ENCODE measurements at regions not wholly inside any gene's neighbourhood (a gene's known extent, or its start where the extent isn't known, plus 50 kb on each side); places are given as distances from the start of the nearest gene placed in this dataset.

DNA sequence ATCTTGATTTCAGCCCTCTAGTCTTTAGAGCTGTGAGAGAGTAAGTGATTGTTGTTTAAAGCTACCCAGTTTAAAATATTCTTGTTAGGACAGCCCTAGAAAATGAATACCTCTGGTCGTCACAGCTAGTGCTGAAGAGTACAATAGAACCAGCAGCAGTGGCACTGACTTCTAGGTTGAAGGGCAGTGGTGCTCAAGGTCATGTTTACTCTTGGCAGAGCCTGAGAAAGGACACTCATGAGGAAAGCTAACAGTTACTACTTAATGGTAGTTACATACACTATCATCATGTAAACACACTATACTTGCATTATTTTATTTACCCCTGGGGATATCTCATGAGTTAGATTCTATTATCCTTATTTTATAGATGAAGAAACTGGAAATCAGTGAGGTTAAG, 323.0 kb downstream of the SH2D4B start:
- ATAC-seq, result no peak

DNA sequence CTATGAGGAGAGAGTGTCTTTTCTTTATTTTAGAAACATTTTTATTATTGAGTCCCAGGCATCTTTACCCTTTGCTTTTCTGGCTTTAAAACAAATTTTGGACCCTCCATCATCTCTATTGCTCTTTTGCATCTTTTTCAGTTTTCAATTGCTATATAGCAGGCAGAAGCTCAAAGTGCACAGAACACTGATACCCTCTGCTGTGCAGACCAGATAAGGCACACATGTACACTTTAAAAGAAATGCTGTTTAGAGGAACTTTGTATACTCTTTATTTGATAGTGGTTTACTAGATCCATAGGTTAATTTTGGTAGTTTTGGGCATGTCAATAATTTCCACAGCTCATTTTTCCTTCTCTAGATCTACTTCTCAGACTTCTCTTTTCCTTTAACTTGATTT, 324.2 kb downstream of the SH2D4B start:
- ATAC-seq, result no peak
- DNase-seq, result no peak

More for the DNA sequence above, 323.0 kb downstream of the SH2D4B start:
- no peak for DNase-seq

DNA sequence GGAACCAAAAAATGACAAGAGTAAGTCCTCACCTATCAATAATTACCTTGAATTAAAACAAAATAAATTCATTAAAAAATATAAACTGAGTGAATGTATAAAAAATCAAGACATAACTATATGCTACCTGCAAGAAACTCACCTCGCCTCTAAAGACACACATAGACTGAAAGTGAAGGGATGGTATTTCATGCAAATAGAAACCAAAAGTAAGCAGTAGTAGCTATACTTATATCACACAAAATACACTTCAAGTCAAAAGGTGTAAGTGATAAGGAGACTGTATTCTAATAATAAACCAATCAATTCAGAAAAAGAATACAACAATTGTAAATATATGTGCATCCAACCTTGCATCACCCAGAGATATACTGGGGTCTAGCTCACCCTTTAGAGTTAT, 332.6 kb downstream of the SH2D4B start:
- DNase-seq (no peak), ATAC-seq (no peak)

DNA sequence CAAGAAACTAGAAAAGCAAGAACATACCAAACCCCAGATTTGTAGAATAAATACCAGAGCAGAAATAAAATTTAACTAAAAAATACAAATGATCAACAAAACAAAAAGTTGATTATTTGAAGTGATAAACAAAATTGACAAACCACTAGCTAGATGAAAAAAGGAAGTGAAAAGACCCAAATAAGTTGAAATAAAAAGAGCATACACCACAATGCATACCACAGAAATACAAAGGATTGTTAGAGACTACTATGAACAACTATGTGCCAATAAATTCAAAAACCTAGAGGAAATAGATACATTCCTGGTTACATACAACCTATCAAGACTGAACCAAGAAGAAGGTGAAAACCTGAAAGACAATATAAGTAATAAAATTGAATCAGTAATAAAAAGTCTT, 333.4 kb downstream of the SH2D4B start:
- no peak for ATAC-seq
- no peak for DNase-seq

DNA sequence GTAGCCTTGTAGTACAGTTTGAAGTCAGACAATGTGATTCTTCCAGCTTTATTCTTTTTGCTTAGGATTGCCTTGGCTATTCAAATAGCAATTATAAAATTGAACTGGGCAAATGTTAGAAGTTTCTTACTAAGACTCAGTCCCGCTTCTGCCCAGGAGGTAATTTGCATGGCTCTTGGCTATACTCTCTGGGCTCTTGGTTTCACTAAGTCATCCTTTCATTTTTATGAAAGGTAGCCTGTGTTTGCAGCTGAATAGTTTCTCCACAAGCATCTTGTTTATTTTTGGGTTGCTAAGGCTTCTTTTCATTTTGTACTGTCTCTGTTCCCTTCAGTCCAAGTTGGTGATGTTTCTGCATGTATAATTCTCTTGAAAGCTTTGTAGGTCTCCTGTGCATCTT, 340.6 kb downstream of the SH2D4B start:
- DNase-seq (no peak), ATAC-seq (no peak)

DNA sequence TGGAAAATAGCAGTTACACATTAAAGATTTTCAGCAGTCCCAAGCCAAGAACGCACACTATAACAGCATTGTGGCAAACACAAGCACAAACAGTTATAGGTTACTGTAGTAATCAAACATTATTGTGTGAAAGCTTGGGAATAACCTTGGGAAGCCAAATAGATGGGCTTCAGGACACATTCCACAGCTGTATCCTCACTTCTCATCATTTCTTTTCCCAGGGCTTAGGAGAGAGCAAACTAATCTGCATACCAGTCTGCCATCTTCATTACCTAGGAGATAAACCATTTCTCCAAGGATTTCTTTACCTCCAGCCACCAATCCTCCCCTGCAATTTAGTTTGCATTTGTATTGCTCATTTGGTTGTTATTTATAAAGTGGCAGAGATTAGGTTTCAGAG, 352.4 kb downstream of the SH2D4B start:
- no peak for ATAC-seq
- no peak for DNase-seq

DNA sequence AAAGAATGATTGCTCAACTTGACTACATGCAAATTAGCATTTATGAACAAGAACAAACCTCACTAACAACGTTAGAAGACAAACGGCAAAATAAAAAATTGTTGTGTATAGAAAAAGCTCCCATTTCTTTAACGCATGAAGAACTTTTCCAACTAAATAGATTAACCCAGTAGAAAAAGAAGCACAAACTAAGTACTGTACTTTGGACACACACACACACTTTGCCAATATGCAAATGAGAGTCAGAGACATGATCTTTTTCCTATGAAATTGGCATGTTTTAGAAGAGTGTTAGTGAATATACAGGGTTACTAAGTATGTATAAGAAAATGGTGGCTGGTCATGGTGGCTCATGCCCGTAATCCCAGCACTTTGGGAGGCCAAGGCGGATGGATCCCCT, 355.6 kb downstream of the SH2D4B start:
- DNase-seq (no peak), ATAC-seq (no peak)

DNA sequence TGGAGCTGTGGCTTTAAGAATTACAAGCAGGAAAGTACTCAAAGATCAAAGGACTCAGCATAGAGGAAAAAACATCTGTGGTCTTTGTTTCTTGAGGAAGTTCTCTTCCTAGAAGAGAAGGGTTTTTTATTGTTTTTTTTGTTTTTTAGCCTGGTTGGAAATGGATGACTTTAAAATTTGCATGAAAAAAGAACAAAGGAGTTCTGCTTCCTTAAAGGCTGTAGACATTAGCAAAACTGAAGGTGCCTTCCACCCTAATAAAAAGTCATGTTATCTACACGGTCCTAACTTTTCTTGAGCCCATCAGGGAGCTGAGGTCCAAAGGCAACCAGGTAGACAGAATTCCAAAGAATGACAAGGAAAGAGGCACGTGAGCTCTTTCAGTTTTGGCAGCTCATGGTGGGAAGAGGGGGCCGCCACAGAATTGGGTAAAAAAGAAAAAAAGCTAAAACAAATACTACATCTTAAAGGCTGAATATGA, 356.6 kb downstream of the SH2D4B start:
- DNase-seq, result no peak
- ATAC-seq, result no peak

DNA sequence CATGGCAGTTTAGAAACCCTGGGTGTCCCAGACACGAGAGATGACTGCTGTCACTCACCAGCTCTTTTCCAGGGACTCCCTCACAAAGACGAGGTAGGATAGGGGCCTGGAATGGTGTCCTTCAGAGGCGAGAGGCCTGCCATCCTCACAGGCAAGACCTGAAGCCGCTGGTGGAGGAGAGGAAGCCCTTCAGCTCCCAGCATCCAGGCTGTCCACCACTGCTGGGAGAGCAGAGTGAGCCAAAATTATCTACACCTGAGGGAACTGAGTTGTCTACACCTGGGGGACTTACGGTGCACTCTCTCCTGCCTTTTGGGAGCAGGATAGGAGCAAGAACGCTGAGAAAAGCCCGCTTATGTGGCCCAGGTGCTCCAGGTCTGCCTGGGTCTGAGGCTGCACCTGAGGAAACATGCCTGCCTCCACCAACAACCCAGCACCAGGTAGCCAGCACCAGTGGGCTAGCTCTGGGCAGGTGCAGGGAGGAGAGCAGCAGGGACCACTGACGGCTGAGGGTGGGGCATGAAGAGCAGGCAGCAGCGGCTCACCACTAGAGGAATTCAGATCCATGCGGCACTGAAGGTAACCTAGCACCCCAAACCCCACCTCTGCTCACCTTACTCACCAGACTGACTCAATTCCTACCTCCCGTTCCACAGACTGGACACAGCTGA, 357.2 kb downstream of the SH2D4B start:
- ATAC-seq (peak; percentile 19), DNase-seq (no peak)

DNA sequence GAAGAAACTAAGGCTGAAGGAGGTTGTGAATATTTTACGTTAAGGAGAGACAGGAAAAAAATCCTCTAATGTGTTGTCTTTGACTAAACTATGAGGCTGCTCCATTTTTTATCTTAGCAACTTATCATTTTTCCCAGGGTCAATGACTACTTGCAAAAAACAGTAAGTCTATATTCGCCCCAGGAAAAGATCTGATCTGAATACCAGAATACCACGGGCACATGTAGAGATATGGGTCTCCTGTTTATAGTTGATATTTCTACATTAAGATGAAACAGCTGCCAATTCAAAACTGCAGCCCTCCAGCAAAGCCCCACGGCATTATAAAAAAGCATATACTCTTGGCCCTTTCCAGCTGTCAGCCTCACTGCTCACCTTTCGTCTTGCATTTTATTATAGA, 358.4 kb downstream of the SH2D4B start:
- ATAC-seq (no peak), DNase-seq (no peak)

DNA sequence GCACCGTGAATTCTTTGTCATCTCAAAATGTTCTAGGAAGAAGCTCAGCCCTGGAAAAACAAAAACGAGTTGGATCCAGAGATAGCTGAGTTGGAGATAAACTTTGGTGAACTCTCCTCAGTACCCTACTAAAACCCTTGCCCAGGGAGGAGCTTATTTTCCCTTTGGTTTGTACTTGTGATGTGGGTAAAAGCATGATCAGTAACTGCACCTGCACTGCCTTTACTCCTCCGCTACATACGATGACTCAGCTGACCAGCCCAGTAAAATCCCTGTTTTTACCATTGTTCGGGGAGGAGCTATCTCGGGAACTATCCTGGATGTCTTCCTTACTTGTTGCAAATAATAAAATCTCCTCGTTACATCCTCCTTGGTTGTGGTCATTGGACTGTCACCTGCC, 359.3 kb downstream of the SH2D4B start:
- no peak for ATAC-seq
- no peak for DNase-seq

DNA sequence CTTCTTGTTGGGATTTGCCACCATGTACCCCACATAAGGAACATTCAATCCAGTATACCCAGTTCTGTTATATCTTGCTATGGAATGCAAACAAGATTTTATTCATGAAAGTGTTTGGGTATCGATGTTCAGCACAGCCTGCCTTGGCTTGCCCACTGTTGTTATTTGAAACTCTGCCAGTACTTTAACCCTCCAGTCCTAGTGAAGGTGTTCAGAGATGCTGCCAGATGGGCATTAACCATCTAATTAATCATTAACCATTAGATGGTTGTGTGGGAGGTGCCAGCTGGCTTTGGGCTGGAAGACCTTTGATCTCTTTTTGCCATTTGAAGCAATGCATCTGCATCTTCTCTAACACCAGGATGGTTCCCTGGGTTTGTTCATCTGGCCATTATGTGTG, 363.0 kb downstream of the SH2D4B start:
- ATAC-seq (no peak), DNase-seq (no peak)

DNA sequence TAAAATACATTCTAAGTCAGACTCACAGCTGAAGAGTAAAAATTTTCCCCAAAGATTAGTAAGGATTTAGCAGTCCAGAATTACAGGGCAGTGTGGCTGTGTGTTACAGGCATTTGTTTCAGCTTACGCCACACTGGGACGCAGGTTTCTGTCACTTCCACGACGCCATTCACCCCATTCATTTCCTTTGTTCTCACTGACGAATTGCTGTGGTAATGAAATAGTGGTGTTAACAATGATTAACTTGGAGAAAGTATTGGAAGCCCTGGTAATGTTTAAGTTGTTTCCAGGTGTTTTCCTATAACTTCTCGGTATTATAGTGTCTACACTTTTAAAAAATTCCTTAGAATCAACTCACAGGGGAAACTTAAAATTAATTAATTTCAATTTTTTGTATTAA, 370.9 kb downstream of the SH2D4B start:
- DNase-seq, result no peak
- ATAC-seq, result no peak

DNA sequence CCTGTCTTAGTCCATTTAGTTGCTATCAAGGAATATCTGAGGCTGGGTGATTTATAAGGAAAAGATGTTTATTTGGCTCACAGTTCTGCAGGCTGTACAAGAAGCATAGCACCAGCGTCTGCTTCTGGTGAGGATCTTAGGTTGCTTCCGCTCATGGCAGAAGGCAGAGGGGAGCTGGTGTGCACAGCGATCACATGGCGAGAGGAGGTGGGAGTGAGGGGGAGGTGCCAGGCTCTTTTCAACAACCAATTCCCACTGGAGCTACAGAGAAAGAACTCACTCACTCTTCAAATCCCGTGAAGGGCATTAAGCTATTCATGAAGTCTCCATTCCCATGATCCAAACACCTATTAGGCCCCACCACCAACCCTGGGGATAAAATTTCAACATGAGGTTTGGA, 371.6 kb downstream of the SH2D4B start:
- ATAC-seq, result no peak

DNA sequence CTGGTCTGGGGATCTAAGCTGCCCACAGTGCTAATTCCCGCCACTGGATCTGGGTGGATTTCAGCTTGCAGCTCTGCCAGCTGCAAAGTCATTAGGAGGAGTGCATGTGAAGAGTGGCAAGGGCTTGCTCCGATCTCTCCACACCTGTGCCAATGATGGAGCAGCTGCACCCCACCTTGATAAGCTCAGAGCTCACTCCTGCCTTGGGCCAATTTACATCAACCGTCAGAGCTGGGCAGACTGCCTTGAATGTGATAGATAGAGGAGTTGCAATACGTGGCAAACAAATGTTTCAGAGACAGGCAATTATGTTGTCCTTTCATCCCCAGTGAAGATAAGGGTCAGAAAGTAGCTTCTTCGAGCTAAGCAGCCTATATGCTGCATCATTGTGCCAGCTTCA, 379.9 kb downstream of the SH2D4B start:
- DNase-seq (no peak), ATAC-seq (no peak)

More for the DNA sequence above, 371.6 kb downstream of the SH2D4B start:
- no peak for DNase-seq

DNA sequence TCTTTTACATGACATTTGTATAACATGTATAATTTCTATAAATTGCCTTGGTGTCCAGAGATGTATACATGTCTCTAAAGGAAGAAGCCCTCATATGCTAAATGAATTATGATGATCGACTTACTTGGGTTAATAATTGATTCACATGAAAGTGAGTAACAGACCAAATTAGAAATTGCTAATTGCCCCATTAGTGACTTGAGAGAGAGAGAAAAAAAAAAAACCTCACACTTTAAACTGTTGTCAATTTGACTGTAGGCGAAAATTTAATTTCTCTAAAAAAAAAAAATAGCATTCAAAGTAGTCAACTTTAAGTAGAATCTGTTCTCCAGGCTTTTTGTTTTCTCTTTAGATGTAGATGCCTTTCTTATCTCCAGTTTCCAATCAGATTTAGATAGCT, 383.3 kb downstream of the SH2D4B start:
- ATAC-seq (no peak), DNase-seq (no peak)

DNA sequence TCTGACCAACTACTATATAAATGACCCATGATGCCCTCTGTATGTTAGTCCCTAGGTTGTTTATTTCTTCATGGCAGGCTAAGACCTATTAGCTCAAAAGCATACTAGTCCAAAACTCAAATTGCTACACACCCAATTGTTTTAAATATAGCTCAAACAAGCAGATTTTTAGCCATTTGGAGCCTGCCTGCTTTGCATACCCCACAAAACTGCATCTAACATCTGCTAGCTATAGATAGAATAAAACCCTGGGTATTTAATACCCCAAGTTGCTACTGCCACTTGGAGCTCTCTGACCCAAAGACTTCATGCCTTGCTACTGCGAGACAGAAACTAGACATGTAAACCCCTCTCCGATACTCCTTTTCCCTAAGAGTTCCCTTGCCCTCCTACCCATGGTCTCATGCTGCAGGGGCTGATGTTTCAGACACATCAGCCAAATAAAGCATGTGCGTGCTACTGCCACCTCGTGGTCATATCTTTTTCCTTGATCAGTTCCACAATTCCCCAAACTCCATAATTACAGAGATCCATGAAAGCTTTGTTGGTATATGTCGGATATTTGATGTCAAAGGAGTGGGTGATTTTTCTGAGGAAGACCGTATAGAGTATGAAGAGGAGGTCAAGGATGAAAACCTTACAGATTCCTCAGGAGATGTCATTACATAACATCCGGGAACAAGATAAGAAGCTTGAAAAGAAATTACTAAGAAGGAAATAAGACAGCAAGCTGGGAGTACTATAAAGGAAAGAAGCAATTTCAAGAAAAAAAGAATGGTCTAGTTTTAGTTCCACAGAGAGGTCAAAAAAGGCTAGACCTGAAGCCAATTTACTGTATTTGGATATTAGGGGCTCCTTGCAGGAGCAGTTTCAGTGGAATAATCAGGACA, 386.6 kb downstream of the SH2D4B start:
- DNase-seq (peak; percentile 23), ATAC-seq (no peak)

DNA sequence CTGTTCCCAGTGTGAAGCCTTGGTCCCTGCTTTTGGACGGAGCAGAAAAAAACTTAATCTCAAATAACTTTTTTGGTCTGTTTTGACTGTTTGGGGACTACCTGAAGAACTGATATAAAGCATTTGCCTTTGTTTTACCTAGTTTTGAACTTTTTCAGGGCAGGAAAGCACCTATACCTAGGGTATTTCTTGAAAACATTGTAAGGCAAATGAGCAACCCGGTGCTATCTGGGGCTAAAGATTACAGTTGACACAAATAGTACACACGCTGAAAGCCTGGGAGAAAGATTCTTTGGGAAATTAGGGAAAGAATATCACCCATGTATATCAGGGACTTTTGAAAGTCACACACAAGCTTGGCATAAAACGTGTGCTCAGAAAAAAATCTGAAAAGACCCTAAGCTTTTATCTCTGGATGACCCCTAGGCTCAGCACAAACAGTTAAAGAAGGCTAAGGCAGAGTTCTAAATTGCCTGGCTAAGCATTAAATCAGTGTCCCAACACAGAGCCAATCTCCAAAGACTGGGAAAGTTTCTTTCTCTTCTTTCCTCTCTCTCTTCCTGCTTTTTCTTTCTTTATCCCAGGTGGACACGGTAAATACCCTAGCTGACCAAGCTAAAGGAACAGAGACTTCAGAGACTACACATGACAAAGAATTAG, 389.8 kb downstream of the SH2D4B start:
- DNase-seq, result no peak
- no peak for ATAC-seq

DNA sequence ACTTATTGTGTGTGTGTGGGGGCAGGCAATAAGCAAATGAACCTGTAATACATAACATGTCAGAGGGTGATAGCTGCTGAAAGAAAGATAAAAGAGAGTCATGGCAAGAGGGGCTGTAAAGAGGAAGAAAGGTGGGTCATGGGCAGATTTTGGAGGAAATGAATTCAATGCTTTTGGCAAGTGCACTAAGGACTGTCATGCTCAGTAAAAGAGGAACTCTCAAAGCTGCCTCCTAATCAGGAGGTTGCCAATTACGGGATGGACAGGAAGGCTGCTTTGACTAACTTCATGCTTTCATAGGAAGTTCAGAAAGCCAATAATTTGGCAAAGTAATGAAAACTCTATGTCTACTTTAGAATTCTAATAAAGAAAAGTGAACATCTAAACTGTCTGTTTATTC, 401.2 kb downstream of the SH2D4B start:
- DNase-seq, result no peak
- no peak for ATAC-seq

DNA sequence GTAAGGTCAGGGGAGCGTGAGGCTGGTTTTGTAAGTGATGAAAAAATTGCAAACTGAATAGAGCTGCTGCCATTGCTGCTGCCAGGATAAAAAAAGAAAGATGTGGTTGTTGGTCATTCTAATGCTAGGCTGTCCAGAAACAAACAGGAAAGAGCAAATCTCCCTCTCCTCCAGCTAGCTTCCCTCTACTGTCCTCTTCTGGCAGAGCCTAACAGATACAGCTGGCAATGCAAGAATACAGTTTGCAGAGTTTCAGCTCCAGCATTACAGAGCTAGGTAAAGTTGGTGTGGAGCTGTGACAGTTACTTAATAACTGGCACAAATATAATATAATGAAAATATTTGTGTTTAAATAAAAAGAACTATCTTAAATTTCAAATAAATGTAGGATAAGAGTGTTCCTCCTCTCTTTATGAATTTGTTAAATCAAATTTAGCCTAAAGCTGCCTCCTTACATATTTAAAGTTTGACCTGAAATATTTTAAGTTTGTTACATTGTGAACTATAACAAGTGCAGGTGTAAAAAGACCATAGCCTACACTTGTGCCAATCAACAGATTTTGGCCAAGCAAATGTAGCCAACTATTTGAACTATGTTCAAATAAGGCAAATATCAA, 407.7 kb downstream of the SH2D4B start:
- no peak for ATAC-seq
- no peak for DNase-seq

DNA sequence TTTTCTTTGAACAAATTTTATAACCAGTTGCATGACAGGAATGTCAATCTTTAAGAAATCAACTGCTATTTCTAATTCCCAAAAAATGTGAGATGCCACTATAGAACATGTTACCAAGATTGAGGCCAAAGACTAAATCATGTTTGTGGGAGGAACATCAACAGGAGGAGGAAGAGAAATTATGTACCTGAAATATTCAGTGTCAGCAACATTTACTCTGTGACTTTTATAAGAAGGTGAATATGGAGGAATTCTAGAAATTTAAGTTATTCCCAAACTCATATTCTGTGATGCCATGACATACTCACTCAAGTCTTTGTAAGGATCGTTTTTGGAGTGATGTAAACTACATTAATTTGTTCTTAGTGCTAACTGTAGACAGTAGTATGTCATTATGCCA, 408.4 kb downstream of the SH2D4B start:
- no peak for DNase-seq
- ATAC-seq, result no peak

DNA sequence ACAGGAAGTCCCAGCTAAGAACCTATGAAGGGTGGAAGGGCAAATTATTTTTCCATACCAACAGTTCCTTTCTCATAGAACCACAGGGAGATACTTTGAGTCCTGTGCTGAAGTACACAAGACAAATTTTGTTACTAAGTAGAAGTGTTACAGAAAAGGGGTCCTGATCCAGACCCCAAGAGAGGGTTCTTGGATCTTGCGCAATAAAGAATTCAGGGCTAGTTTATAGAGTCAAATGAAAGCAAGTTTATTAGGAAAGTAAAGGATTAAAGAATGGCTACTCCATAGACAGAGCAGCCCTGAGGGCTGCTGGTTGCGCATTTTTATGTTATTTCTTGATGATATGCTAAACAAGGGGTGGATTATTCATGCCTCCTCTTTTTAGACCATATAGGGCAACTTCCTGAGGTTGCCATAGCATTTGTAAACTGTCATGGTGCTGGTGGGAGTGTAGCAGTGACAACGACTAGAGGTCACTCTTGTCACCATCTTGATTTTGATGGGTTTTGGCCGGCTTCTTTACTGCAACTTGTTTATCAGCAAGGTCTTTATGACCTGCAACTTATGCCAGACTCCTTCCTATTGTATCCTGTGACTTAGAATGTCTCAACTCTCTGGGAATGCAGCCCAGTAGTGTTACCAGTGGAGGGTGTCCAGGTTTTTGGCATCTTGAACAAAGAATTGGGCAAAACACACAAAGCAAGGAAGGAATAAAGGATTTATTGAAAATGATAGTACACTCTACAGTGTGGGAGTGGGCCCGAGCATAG, 409.4 kb downstream of the SH2D4B start:
- no peak for DNase-seq
- no peak for ATAC-seq
